ENCODE measurements at regions not wholly inside any gene's neighbourhood (a gene's known extent, or its start where the extent isn't known, plus 50 kb on each side); places are given as distances from the start of the nearest gene placed in this dataset.

DNA sequence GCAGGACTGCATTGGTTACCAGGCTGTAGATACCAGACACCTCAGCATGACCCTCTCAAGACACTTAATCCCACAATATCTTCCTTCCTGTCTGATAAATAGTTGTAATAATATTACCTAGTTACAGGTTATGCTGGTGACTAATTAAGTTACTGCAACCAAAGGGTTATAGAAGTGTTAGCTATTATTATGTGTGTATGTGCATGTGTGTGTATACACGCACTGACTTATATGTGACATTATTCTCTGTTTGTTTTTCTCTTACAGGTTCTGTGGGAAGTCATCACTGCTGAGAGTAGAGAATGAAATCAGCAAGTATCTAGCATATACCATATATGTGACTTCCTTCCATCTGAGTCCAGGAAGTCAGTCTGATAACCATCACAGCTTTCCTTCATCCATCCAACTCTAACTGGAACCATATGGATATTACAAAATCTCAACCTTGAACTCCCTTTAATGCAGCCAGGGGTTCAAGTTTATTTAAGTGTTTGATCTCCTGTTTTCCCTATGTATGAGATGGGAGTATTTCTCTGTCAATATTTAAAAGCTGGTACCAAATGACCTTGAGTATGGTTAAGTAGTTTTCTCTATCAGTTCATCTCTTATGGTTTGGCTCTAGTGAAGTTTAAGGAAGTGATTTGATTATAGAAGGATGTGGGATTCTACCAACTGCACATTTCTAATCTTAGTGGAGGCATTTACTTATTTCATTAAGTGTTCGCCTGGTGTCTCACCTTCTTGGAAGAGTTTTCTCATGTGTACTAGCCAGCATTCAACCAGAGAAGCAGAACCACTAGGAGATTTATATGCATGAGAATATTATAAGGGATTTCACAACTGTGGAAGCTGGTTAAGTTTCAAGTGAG lies 313.2 kb downstream of the HIVEP2 start:
- ATAC-seq (ENCODE audit: low FRiP score) (no peak), DNase-seq (ENCODE audit: low spot score) (no peak)
- TF ChIP-seq, protein P1, sequence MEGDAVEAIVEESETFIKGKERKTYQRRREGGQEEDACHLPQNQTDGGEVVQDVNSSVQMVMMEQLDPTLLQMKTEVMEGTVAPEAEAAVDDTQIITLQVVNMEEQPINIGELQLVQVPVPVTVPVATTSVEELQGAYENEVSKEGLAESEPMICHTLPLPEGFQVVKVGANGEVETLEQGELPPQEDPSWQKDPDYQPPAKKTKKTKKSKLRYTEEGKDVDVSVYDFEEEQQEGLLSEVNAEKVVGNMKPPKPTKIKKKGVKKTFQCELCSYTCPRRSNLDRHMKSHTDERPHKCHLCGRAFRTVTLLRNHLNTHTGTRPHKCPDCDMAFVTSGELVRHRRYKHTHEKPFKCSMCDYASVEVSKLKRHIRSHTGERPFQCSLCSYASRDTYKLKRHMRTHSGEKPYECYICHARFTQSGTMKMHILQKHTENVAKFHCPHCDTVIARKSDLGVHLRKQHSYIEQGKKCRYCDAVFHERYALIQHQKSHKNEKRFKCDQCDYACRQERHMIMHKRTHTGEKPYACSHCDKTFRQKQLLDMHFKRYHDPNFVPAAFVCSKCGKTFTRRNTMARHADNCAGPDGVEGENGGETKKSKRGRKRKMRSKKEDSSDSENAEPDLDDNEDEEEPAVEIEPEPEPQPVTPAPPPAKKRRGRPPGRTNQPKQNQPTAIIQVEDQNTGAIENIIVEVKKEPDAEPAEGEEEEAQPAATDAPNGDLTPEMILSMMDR (IDR thresholded peaks at IDR 0.05) = no peak

DNA sequence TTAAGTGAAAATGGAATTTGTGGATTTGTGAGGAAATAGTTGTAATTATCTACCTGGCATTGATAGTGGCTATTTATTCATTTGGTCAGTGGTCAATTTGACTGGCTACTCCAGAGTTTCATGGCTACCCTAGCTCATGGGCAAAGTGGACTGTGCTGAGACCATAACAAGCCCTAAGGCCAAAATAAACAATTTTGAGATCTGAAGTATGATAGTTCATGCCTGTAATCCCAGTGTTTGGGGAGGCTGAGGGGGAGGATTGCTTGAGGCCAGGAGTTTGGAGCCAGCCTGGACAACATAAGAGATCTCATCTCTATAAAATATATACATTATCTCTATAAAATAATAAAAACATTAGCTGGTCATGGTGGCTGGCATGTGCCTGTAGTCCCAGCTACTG lies 311.7 kb downstream of the HIVEP2 start:
- TF ChIP-seq, protein P1 (IDR thresholded peaks at IDR 0.05) = no peak
- no peak for DNase-seq (ENCODE audit: low spot score)
- ATAC-seq (ENCODE audit: low FRiP score) = no peak

DNA sequence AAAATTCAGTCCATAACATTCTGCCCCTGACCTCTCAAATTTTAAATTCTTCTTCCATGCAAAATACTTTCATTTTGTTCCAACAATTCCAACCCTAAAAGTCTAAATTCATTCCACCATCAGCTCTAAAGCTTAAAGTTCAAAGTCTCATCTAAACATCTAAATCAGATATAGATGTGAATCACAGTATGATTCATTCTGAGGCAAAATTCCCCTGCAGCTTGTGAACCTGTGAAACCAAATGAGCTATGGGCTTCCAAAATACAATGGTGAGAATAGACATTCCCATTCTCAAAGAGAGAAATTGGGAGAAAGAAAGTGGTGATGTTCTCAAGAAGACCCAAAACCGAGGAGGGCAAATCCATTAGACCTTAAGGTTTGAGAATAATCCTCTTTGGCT lies 309.8 kb downstream of the HIVEP2 start:
- no peak for DNase-seq (ENCODE audit: low spot score)
- ATAC-seq (ENCODE audit: low FRiP score) = no peak
- TF ChIP-seq, protein P1 (IDR thresholded peaks at IDR 0.05) = no peak

DNA sequence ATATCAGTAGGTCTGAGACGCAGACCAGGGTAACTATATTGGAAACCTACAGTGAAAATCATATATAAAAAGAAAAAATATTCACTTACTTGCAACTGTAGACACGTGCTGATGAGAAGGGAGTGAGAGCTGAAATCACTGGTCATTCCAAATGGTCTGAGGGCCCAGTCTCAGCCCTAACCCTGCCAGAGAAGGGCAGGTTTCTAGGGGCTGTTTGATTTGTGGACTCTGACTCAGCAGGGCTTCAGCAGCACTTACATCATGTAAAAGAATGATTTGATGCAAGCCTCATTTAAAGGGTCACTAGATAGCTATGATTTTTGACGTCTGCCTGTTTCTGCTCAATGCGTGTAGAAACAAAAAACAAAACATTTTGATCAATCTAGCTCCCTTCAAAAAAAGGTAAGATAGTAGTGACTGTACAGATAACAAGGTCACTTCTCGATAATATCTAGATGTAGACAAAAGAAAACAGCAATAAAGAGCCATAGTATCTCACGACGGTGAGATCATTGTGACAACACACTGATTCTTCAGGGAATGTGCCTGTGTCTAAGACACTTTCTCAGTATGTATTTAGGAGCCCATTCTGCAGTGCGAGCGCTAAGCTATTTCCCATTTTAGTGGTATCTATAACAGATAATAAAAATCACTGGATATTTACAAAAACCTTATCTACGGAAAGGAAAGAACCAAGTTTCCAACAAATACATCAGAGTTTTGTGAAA lies 307.2 kb downstream of the HIVEP2 start:
- no peak for DNase-seq (ENCODE audit: low spot score)
- TF ChIP-seq, protein P1 (IDR thresholded peaks at IDR 0.05) = no peak
- ATAC-seq (ENCODE audit: low FRiP score) = no peak

DNA sequence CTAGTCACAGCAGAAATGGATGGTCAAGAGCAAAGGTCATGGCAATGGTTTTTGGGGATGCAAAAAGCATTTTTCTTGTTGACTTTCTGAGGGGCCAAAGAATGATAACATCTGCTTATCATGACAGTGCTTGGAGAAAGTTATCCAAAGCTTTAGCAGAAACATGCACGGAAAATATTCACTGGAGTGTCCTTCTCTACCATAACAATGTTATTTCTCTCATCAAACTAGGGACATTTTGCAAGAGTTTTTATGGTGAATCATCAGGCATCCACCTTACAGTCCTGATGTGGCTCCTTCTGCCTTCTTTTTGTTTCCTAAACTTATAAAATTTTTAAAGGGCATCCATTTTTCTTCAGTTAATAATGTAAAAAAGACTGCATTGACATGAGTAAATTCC lies 302.3 kb downstream of the HIVEP2 start:
- ATAC-seq (ENCODE audit: low FRiP score) (no peak), DNase-seq (ENCODE audit: low spot score) (no peak)
- TF ChIP-seq, protein P1 (IDR thresholded peaks at IDR 0.05) = no peak

DNA sequence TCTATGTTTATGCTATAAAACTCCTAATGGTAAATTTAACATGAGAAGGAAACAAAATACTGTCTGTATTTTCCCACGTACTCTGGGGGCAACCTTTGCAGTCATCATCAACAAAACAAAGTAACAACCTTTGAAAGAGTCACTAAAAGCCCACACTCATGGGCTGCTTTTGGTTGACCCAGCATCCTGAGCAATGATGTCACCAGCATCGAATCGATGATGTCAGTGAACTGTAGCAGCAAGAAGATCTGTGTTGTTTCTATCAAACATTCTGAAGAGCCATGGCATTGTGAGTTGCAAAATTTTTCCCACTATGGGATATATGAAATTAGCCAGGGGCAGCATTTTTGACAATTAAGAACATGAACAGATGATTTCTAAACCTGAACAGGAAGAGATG lies 300.1 kb downstream of the HIVEP2 start:
- DNase-seq (ENCODE audit: low spot score) = no peak
- TF ChIP-seq, protein P1 (IDR thresholded peaks at IDR 0.05) = no peak
- ATAC-seq (ENCODE audit: low FRiP score) = no peak

Data from omental fat pad (tissue), 3 donors.